Adrenal gland (tissue), 5 donors: ENCODE measurements at regions not wholly inside any gene's neighbourhood (a gene's known extent, or its start where the extent isn't known, plus 50 kb on each side); places are given as distances from the start of the nearest gene placed in this dataset.

Source experiments
- CTCF ChIP-seq, 6 experiments: fragments of 450-650 bp in 4 of 6; fragments of 200-600 bp in 2 of 6; sonication (generic) in 1 of 6; IDR thresholded peaks; 1 replicate in 5 of 6; 2 replicates in 1 of 6; pipeline versions ENCODE4 v1.5.1 to v1.8.0; 2016 to 2021; ENCODE audit warnings: antibody characterized with exemption in 6 of 6, mild to moderate bottlenecking in 2 of 6, moderate library complexity in 1 of 6
- POLR2A ChIP-seq, 2 donors: fragments of 450-650 bp; IDR thresholded peaks; one replicate each; pipeline ENCODE4 v1.6.1; 2017; ENCODE audit warnings: antibody characterized with exemption in 2 of 2, mild to moderate bottlenecking in 2 of 2, moderate library complexity in 1 of 2
- donor health status: DM: no; HTN: no; CAD: no.

DNA sequence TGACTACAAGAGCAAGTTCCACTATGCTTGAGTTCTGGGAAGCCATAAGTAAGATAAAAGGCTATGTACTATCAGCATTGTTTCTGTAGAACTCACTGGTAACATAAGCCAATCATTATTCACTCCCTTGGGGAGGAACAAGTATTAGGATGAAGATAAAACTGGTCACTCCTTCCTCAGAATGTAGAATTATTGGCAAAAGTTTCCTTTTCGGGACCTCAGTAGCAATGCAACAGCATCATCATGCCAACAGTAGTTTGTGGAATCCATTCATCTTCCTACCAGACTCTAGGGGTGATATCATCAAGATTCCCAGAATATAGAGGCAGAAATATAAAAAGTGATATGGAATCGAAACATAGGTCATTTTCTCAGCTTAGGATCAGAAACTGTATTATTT, 209.5 kb downstream of the PLOD2 start:
- TF ChIP-seq CTCF (IDR thresholded peaks at IDR 0.05) (no peak), POLR2A (IDR thresholded peaks at IDR 0.05) (no peak)
